C4-2B (cell line): ENCODE measurements at regions not wholly inside any gene's neighbourhood (a gene's known extent, or its start where the extent isn't known, plus 50 kb on each side); places are given as distances from the start of the nearest gene placed in this dataset.

ENCODE experiments used
- ZFX ChIP-seq: fragments of 450-650 bp; IDR thresholded peaks from 2 replicates; pipeline ENCODE4 v1.6.1; 2017
- TF ChIP-seq, protein P1 (sequence below): fragments of 450-650 bp; conservative IDR thresholded peaks from 2 replicates; pipeline ENCODE4 v1.5.1; 2017; ENCODE audit warnings: mild to moderate bottlenecking

DNA sequence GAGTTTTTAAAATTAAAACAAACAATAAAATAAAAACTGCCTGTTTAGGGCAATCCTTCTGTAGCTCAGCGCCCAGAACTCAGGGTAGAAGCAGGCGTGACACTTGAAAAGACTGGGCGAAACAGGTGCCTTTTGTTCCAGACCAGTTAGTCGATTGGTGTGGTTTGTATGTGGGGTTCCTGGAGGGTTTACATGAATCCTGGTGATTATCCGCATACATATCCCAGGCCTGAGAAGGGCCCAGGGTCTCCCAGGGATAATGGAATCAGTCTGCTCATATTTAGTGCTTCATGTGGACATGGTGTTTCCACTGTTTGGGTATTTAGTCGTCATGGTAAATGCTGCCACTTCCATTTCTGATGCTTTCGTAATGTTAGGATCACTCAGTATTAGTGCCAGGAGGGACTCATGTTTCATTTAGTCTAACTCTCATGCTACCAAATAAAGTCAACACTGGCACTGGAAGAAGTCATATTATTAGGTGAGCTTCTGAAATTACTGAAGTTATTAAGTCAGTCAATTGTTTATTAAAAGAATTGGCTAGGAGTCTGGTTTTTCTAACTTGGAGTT, 116.5 kb downstream of the SAMD5 start:
- TF ChIP-seq, protein P1, sequence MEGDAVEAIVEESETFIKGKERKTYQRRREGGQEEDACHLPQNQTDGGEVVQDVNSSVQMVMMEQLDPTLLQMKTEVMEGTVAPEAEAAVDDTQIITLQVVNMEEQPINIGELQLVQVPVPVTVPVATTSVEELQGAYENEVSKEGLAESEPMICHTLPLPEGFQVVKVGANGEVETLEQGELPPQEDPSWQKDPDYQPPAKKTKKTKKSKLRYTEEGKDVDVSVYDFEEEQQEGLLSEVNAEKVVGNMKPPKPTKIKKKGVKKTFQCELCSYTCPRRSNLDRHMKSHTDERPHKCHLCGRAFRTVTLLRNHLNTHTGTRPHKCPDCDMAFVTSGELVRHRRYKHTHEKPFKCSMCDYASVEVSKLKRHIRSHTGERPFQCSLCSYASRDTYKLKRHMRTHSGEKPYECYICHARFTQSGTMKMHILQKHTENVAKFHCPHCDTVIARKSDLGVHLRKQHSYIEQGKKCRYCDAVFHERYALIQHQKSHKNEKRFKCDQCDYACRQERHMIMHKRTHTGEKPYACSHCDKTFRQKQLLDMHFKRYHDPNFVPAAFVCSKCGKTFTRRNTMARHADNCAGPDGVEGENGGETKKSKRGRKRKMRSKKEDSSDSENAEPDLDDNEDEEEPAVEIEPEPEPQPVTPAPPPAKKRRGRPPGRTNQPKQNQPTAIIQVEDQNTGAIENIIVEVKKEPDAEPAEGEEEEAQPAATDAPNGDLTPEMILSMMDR: no peak
- no peak for TF ChIP-seq ZFX
